GM18517 (cell line): ENCODE measurements at regions not wholly inside any gene's neighbourhood (a gene's known extent, or its start where the extent isn't known, plus 50 kb on each side); places are given as distances from the start of the nearest gene placed in this dataset.

Source experiments
- ATAC-seq: cut with Tn5 transposase; IDR thresholded peaks from one replicate; pipeline ENCODE4 v1.9.1; 2021; ENCODE audit warnings: mild to moderate bottlenecking, moderate library complexity; ENCODE audit not compliant: unreplicated experiment

- no peak for ATAC-seq
These were observed 120.6 kb upstream of the NRP1 start for GRCh38 chr10:33455029-33455428.

- no peak for ATAC-seq
These were observed 120.1 kb upstream of the NRP1 start for GRCh38 chr10:33454554-33454953.

GRCh38 chr10:33453081-33454025 lies 118.9 kb upstream of the NRP1 start:
- no peak for ATAC-seq

GRCh38 chr10:33448421-33449140 lies 114.1 kb upstream of the NRP1 start:
- ATAC-seq: no peak

GRCh38 chr10:33441561-33441960 lies 107.1 kb upstream of the NRP1 start:
- ATAC-seq: no peak

- no peak for ATAC-seq
These were observed 100.5 kb upstream of the NRP1 start for GRCh38 chr10:33434933-33435332.

GRCh38 chr10:33428682-33429081 lies 94.2 kb upstream of the NRP1 start:
- ATAC-seq: no peak

- ATAC-seq: no peak
These were observed 88.7 kb upstream of the NRP1 start for GRCh38 chr10:33423154-33423529.

GRCh38 chr10:33422471-33423153 lies 88.1 kb upstream of the NRP1 start:
- no peak for ATAC-seq

GRCh38 chr10:33421789-33422462 lies 87.5 kb upstream of the NRP1 start:
- no peak for ATAC-seq

GRCh38 chr10:33419311-33419710 lies 84.8 kb upstream of the NRP1 start:
- no peak for ATAC-seq

GRCh38 chr10:33418301-33418700 lies 83.8 kb upstream of the NRP1 start:
- ATAC-seq: no peak

- no peak for ATAC-seq
These were observed 82.2 kb upstream of the NRP1 start for GRCh38 chr10:33416691-33417090.

GRCh38 chr10:33416209-33416608 lies 81.7 kb upstream of the NRP1 start:
- no peak for ATAC-seq

GRCh38 chr10:33414841-33415240 lies 80.4 kb upstream of the NRP1 start:
- no peak for ATAC-seq

GRCh38 chr10:33412653-33413361 lies 78.3 kb upstream of the NRP1 start:
- no peak for ATAC-seq

- ATAC-seq: no peak
These were observed 77.8 kb upstream of the NRP1 start for GRCh38 chr10:33412241-33412640.

- ATAC-seq: no peak
These were observed 76.4 kb upstream of the NRP1 start for GRCh38 chr10:33410860-33411234.

GRCh38 chr10:33410096-33410859 lies 75.8 kb upstream of the NRP1 start:
- ATAC-seq: no peak

- no peak for ATAC-seq
These were observed 72.1 kb upstream of the NRP1 start for GRCh38 chr10:33406596-33406995.
